ENCODE measurements at regions not wholly inside any gene's neighbourhood (a gene's known extent, or its start where the extent isn't known, plus 50 kb on each side); places are given as distances from the start of the nearest gene placed in this dataset.

GRCh38 chr7:123346766-123347165, 147.0 kb upstream of the SLC13A1 start (continued):
- TF ChIP-seq ZNF462 (CRISPR knock-in tag; IDR thresholded peaks at IDR 0.05) = no peak

- Mint-ChIP-seq H3K4me1 (no peaks in the 10 kb centered on the region), H3K36me3 (ENCODE audit: low read depth) (no peaks in the 10 kb centered on the region), H3K27ac (no peak overlapping the region), H3K4me3 (no peak overlapping the region), H3K9me3 (no peaks in the 10 kb centered on the region; the same call in 2 of the 3 replicates), H3K27me3 (ENCODE audit: insufficient read depth, low read depth, poor library complexity) (no peaks in the 10 kb centered on the region)
- H3K4me3 ChIP-seq = no peak overlapping the region
- H3F3A ChIP-seq (replicated peaks; ENCODE audit: low read depth) = no peaks in the 10 kb centered on the region
- no peak overlapping the region for H3K27ac ChIP-seq (ENCODE audit: low read depth)
- H3K27me3 ChIP-seq (ENCODE audit: insufficient read depth) = no peaks in the 10 kb centered on the region
- peak overlapping the region; percentile 33; the same call in 1 of the 2 replicates for H2AFZ ChIP-seq
- no peaks in the 10 kb centered on the region for H3K9me2 ChIP-seq (ENCODE audit: insufficient read depth)
- no peaks in the 10 kb centered on the region for H3K36me3 ChIP-seq (ENCODE audit: insufficient read depth)
- H3K79me2 ChIP-seq (replicated peaks; ENCODE audit: insufficient read depth) = no peaks in the 10 kb centered on the region
- H3K4me1 ChIP-seq (ENCODE audit: insufficient read depth) = no peaks in the 10 kb centered on the region
- no peak overlapping the region for H3K4me2 ChIP-seq
- no peak for DNase-seq (ENCODE audit: low spot score)
- no peak for ATAC-seq
- no peaks in the 10 kb centered on the region for H4K20me1 ChIP-seq (replicated peaks; ENCODE audit: insufficient read depth)
- TF ChIP-seq ZNF462 (CRISPR knock-in tag; IDR thresholded peaks at IDR 0.05) = no peak
- TF ChIP-seq, protein P1, sequence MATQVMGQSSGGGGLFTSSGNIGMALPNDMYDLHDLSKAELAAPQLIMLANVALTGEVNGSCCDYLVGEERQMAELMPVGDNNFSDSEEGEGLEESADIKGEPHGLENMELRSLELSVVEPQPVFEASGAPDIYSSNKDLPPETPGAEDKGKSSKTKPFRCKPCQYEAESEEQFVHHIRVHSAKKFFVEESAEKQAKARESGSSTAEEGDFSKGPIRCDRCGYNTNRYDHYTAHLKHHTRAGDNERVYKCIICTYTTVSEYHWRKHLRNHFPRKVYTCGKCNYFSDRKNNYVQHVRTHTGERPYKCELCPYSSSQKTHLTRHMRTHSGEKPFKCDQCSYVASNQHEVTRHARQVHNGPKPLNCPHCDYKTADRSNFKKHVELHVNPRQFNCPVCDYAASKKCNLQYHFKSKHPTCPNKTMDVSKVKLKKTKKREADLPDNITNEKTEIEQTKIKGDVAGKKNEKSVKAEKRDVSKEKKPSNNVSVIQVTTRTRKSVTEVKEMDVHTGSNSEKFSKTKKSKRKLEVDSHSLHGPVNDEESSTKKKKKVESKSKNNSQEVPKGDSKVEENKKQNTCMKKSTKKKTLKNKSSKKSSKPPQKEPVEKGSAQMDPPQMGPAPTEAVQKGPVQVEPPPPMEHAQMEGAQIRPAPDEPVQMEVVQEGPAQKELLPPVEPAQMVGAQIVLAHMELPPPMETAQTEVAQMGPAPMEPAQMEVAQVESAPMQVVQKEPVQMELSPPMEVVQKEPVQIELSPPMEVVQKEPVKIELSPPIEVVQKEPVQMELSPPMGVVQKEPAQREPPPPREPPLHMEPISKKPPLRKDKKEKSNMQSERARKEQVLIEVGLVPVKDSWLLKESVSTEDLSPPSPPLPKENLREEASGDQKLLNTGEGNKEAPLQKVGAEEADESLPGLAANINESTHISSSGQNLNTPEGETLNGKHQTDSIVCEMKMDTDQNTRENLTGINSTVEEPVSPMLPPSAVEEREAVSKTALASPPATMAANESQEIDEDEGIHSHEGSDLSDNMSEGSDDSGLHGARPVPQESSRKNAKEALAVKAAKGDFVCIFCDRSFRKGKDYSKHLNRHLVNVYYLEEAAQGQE (IDR thresholded peaks at IDR 0.05; ENCODE audit: unreplicated experiment) = no peak
- no peak for TF ChIP-seq EZH2phosphoT487 (IDR thresholded peaks at IDR 0.05; ENCODE audit: unreplicated experiment)
- no peak for TF ChIP-seq STAT1 (IDR thresholded peaks at IDR 0.05; ENCODE audit: unreplicated experiment)
- TF ChIP-seq CREB1 (CRISPR knock-in tag; IDR thresholded peaks at IDR 0.05; ENCODE audit: low read depth) = no peak
- TF ChIP-seq ZNF114 (CRISPR knock-in tag; IDR thresholded peaks at IDR 0.05) = no peak
These were observed 143.8 kb upstream of the SLC13A1 start for GRCh38 chr7:123343611-123344010.

All from GM23338 (cell line).